ACC112 (cell line): ENCODE measurements at regions not wholly inside any gene's neighbourhood (a gene's known extent, or its start where the extent isn't known, plus 50 kb on each side); places are given as distances from the start of the nearest gene placed in this dataset.

Experiments
- H2AFZ ChIP-seq: fragments of 200-600 bp; sonication (generic); one replicate; pipeline ENCODE4 v1.6.0; 2017; ENCODE audit warnings: antibody characterized with exemption, low read length; ENCODE audit not compliant: unreplicated experiment
- H3K27ac ChIP-seq: fragments of 200-600 bp; sonication (generic); 2 replicates; pipeline ENCODE4 v1.5.1; 2014; ENCODE audit warnings: low read depth, mild to moderate bottlenecking, antibody characterized with exemption, low read length, moderate library complexity
- H3K27me3 ChIP-seq: fragments of 200-600 bp; sonication (generic); 2 replicates; pipeline ENCODE4 v1.6.1; 2014; ENCODE audit warnings: mild to moderate bottlenecking, antibody characterized with exemption, low read length, moderate library complexity, mixed read lengths; ENCODE audit not compliant: insufficient read depth
- H3K36me3 ChIP-seq: fragments of 200-600 bp; sonication (generic); 2 replicates; pipeline ENCODE4 v1.6.1; 2016; ENCODE audit warnings: mild to moderate bottlenecking, antibody characterized with exemption, low read length, moderate library complexity, mixed read lengths; ENCODE audit not compliant: insufficient read depth
- H3K4me1 ChIP-seq: fragments of 200-600 bp; sonication (generic); one replicate; pipeline ENCODE4 v1.6.1; 2016; ENCODE audit warnings: low read length, mixed read lengths; ENCODE audit not compliant: insufficient read depth, unreplicated experiment, control insufficient read depth
- H3K4me3 ChIP-seq: fragments of 200-600 bp; sonication (generic); 2 replicates; pipeline ENCODE4 v1.5.1; 2014; ENCODE audit warnings: mild to moderate bottlenecking, low read depth, low read length
- H3K79me2 ChIP-seq: fragments of 200-600 bp; sonication (generic); one replicate; pipeline ENCODE4 v1.6.0; 2016; ENCODE audit warnings: low read length; ENCODE audit not compliant: control insufficient read depth, unreplicated experiment, insufficient read depth

DNA sequence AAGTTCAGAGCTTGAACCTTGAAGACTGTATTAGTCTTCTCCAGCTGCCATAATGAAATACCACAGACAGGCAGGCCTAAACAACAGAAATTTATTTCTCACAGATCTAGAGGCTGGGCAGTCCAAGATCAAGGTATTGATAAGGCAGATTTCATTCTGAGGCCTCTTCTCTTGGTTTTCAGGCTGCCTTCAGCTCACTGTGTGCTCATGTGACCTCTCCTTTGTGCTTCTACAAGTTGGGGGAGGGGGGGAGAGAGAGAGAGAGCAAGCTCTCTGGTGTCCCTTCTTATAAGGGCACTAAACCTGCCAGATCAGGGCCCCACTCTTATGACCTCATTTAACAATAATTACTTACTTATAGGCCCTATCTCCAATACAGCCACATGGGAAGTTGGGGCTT, 102.6 kb upstream of the RSPO3 start:
- Histone ChIP-seq H3K4me3 (no peak overlapping the region), H3K27ac (no peak overlapping the region), H3K4me1 (no peaks in the 10 kb centered on the region), H3K27me3 (no peaks in the 10 kb centered on the region), H3K79me2 (no peaks in the 10 kb centered on the region), H2AFZ (no peak overlapping the region), H3K36me3 (no peaks in the 10 kb centered on the region)

DNA sequence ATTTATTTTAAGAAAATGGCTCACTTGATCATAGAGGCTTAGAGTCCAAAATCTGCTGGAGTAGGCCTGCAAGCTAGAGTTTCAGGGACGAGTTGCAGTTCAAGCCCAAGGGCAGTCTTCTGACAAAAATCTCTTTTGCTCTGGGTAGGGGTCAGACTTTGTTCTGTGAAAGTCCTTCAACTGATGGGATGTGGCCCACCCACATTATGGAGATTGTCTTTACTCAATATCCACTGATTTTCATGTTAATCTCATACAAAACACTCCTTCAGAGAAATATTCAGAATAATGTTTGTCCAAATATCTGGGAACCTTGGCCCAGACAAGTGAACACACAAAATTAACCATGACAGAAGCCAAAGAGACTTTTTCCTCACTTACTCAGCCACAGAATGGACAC, 98.6 kb upstream of the RSPO3 start:
- Histone ChIP-seq H3K4me1 (no peaks in the 10 kb centered on the region), H2AFZ (no peak overlapping the region), H3K27ac (no peak overlapping the region), H3K27me3 (no peaks in the 10 kb centered on the region), H3K4me3 (no peak overlapping the region), H3K36me3 (no peaks in the 10 kb centered on the region), H3K79me2 (no peaks in the 10 kb centered on the region)

DNA sequence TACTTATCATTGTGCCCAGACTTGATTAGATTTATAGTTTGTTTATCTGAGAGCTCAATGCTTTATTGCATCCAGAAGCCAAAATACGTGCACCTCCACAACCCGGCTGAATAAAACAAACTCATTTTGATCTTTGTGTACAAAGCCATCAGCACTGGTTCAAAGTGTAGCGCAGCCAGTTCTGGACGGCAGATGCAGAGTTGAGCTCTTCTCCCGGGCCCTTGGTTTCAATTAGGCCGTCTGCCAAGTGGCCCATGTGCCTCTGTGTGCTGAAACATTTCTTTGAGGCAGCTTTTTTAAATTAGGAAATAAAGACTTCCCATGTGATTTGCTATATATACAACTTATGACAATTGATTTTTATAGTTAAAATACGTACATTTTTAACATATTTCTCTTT, 96.2 kb upstream of the RSPO3 start:
- no peaks in the 10 kb centered on the region for H3K79me2 ChIP-seq
- no peaks in the 10 kb centered on the region for H3K27me3 ChIP-seq
- H3K36me3 ChIP-seq: no peaks in the 10 kb centered on the region
- H3K27ac ChIP-seq: no peak overlapping the region
- no peak overlapping the region for H2AFZ ChIP-seq
- no peaks in the 10 kb centered on the region for H3K4me1 ChIP-seq
- no peak overlapping the region for H3K4me3 ChIP-seq

DNA sequence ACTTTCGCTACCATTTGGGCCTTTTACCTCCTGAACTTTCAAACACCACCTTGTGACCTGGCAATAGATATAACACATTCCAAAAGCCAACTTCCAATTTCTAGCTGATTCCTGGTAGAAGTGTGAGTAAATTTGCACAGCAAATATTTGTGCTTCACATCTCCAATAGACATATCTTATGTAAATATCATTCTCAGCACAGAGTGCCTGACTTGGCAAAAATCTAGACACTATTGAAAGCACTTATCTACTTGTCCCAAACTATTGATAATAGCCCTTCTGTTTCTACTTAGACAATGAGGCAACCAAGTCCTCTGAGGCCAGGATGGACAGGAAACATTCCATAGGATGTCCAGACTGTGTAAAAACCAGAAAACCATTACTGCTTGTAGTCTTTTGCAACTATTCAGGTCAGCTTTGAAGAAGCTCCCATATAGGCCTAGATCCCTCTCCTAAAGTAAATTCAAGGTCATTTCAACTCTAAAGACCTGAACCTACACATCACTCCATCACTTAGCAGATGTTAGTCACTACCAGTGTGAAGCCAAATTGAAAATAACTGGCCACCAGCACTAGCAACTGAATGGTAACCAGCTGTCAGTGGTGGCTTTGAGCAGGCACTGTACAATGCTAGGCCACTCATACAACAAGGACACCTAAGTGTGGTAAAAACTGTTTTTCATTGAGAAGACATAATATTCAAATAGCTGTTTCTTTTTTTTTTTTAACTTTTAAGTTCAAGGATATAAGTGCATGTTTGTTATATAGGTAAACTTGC, 95.3 kb upstream of the RSPO3 start:
- Histone ChIP-seq H2AFZ (no peak overlapping the region), H3K27me3 (no peaks in the 10 kb centered on the region), H3K79me2 (no peaks in the 10 kb centered on the region), H3K36me3 (no peaks in the 10 kb centered on the region), H3K4me3 (no peak overlapping the region), H3K4me1 (no peaks in the 10 kb centered on the region), H3K27ac (no peak overlapping the region)

DNA sequence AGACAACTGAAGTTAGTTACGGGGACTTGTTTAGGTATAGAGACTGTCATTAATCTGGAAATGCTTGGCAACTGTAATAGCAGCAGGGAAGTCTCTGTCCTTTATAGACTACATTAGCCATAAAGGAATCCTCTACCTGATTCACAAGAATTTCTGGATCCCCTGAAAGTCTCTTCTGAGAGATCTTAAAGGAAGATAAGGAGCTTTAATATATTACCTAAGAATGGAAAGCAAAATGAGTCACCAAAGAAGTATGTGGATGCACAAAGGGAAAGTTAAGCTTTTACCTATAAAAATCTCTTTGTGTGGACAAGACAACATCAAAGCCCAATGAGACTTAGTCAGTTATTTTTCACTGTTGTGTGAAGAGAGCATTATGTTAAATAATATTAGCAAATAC, 92.2 kb upstream of the RSPO3 start:
- no peaks in the 10 kb centered on the region for H3K4me1 ChIP-seq
- H3K27me3 ChIP-seq: no peaks in the 10 kb centered on the region
- no peaks in the 10 kb centered on the region for H3K79me2 ChIP-seq
- no peak overlapping the region for H3K4me3 ChIP-seq
- no peak overlapping the region for H2AFZ ChIP-seq
- H3K27ac ChIP-seq: no peak overlapping the region
- H3K36me3 ChIP-seq: no peaks in the 10 kb centered on the region

DNA sequence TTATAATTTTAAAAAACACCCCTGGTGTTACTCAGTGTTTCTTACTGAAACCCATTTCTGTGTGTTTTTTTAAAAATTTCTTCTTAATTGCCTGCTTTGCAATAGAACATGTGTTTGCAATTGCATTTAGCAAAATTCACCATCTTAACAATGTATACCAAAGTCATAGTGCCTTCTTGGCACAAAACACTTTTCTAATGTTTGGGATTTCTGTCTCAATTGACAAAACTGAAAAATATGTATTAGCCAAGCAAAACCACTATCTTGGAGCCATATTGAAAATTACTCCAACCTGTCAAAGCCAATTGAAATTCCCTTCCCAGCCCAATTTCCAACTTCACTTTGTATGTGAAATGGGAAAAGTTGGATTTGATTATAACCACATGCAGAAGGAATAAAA, 88.4 kb upstream of the RSPO3 start:
- Histone ChIP-seq H3K27ac (no peak overlapping the region), H3K4me1 (no peaks in the 10 kb centered on the region), H3K27me3 (no peaks in the 10 kb centered on the region), H3K79me2 (no peaks in the 10 kb centered on the region), H3K4me3 (no peak overlapping the region), H3K36me3 (no peaks in the 10 kb centered on the region), H2AFZ (no peak overlapping the region)

DNA sequence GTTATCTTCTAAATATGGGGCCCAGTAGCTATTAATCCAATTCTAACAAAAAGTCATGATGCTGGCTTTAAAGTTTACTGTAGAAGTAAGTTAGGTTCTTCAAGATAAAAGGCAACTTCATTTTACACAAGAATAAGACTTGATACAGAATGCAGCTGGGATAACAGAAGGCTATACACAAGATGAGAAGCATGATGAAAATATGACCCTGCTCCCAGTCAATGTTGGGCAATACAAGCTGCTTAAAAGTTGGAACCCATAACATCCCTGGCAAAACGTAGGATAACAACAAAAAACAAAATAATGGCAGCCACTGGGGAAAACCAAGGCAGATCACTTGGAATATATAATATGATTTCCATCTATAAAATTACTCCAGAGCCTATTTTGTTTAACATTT, 87.6 kb upstream of the RSPO3 start:
- Histone ChIP-seq H3K79me2 (no peaks in the 10 kb centered on the region), H3K36me3 (no peaks in the 10 kb centered on the region), H3K27ac (no peak overlapping the region), H3K27me3 (no peaks in the 10 kb centered on the region), H3K4me1 (no peaks in the 10 kb centered on the region), H2AFZ (no peak overlapping the region), H3K4me3 (no peak overlapping the region)

DNA sequence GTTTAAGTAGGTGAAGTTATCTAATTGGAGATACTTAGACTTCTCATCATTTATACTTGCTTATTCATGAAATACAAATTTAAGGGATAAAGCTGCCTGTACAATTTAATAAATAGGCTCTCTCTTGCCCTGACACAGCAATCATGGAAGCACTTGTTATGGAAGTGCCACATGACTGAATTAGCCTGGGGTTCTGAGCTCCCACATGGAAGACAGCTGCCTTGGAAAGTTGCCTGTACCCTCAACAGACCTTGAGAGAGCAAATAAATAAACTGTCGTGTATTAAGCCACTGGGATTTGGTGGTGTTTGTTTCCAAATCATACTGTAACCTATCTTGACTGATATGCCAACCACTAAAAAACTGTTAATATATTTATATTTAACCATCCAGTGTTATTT, 87.0 kb upstream of the RSPO3 start:
- H3K27me3 ChIP-seq: no peaks in the 10 kb centered on the region
- no peak overlapping the region for H2AFZ ChIP-seq
- H3K4me3 ChIP-seq: no peak overlapping the region
- H3K79me2 ChIP-seq: no peaks in the 10 kb centered on the region
- no peaks in the 10 kb centered on the region for H3K4me1 ChIP-seq
- no peaks in the 10 kb centered on the region for H3K36me3 ChIP-seq
- no peak overlapping the region for H3K27ac ChIP-seq

DNA sequence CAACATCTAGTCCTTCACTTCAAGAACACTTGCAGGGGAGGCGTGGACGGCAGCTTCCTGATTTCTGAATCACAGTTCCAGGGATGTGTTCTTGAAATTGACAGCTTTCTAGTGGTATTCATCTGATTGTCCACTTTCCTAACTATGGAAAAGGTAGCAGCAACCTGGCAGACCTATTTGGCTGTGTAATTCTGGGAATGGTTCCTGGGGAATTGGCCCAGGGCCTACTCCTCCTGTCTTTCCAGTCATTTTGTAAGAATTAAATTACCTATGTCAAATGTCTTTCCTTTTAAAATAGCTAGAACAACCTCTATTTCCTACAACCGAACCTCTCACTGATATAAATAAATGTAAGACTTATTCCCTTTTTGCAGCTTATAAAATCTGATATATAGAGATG, 85.5 kb upstream of the RSPO3 start:
- Histone ChIP-seq H3K27me3 (no peaks in the 10 kb centered on the region), H3K4me3 (no peak overlapping the region), H3K79me2 (no peaks in the 10 kb centered on the region), H3K4me1 (no peaks in the 10 kb centered on the region), H3K36me3 (no peaks in the 10 kb centered on the region), H2AFZ (no peak overlapping the region), H3K27ac (no peak overlapping the region)

DNA sequence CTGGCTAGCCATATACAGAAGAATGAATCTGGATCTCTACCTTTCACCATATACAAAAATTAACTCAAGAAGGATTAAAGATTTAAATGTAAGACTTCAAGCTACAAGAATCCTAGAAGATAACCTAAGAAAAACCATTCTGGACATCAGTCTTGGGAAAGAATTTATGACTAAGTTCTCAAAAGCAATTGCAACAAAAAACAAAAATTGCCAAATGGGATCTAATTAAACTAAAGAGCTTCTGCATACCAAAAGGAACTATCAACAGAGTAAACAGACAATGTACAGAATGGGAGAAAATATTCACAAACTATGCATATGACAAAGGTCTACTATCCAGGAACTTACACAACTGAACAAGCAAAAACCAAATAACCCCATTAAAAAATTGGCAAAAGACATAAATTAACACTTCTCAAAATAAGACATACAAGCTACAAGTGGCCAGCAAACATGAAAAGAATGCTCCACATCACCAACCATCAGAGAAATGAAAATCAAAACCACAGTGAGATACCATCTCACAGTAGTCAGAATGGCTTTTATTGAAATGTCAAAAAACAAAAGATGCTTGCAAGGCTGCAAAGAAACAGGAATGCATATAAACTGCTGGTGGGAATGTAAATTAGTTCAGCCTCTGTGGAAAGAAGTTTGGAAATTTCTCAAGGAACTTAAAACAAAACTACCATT, 66.8 kb upstream of the RSPO3 start:
- H3K27ac ChIP-seq: peak overlapping the region; percentile 79
- no peaks in the 10 kb centered on the region for H3K36me3 ChIP-seq
- no peak overlapping the region for H3K4me3 ChIP-seq
- H3K27me3 ChIP-seq: no peaks in the 10 kb centered on the region
- no peaks in the 10 kb centered on the region for H3K79me2 ChIP-seq
- H2AFZ ChIP-seq: no peak overlapping the region
- peaks cover 28% of the 10 kb centered on the region for H3K4me1 ChIP-seq
